ENCODE measurements at regions not wholly inside any gene's neighbourhood (a gene's known extent, or its start where the extent isn't known, plus 50 kb on each side); places are given as distances from the start of the nearest gene placed in this dataset.

DNA sequence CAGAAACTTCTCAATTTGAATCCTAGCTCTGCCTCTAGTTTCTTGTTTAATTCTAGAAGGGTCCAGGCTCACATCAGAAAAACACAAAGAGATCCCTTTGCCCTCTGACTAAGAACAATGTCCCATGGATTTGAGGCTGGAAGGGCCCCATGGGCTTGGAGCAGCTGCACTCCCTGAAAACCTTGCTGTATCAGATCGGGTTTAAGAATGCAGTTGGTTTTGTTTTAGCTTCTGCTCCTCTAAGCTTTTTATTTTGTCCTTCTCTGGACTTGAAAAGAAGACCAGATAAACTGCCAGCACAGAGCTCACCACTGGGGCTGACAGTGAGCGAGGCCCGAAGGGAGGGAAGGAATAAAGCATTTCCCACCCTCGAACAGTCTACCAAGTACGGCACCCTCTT, 69.2 kb upstream of the WIPF1 start:
- in situ Hi-C loops (cut with MboI; ENCODE audit: low pct_unique_long_range_greater_than_20kb in 2 of 9, low sequenced_read_pairs in 9 of 9, unreplicated experiment in 9 of 9): no loop called here
- Histone ChIP-seq H3K27ac (no peak overlapping the region), H3K4me1 (replicated peaks in 1 of 2) (no peaks in the 10 kb centered on the region), H3K4me3 (no peak overlapping the region)
- peak in 2 of 8 experiments; percentile 30 to 60 for ATAC-seq (replicated peaks in 6 of 8)
- WGBS, 10 experiments: 0 to 100% (median 40%) methylated on average over 1 to 5 of the region's 5 CpGs; no CpG with 5 or more reads in 3 of the 10 experiments

DNA sequence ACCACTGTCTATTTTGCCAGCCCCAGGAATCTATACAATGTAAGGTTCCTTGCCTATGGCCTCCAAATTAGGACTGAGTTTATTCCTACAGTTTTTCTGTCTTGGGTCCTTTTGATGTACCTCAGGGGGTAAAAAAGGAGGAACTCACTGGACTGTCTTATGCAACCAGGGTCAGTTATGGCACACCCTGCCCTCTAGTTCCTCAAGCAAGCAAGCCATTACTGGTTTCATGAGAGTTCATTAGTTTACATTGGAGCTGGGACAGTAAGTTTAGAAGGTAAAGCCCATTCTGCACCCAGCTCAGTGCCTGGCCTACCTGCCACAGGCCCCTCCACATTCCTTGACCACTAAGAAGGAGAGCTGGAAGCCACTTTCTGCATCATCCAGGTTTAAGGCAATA, 68.7 kb upstream of the WIPF1 start:
- Histone ChIP-seq H3K4me1 (replicated peaks in 1 of 2) (no peaks in the 10 kb centered on the region), H3K27ac (no peak overlapping the region), H3K4me3 (no peak overlapping the region)
- peak in 2 of 8 experiments; percentile 30 to 40 for ATAC-seq (replicated peaks in 6 of 8)
- in situ Hi-C loops (cut with MboI; ENCODE audit: low pct_unique_long_range_greater_than_20kb in 2 of 9, low sequenced_read_pairs in 9 of 9, unreplicated experiment in 9 of 9): no loop called here

GRCh38 chr2:174664084-174664759, 66.6 kb upstream of the WIPF1 start:
- no peak for ATAC-seq (replicated peaks in 6 of 8)
- in situ Hi-C loops (cut with MboI; ENCODE audit: low pct_unique_long_range_greater_than_20kb in 2 of 9, low sequenced_read_pairs in 9 of 9, unreplicated experiment in 9 of 9): no loop called here
- Histone ChIP-seq H3K4me1 (replicated peaks in 1 of 2) (no peaks in the 10 kb centered on the region), H3K27ac (no peak overlapping the region), H3K4me3 (no peak overlapping the region)
- 12 to 100% (median 80%) methylated on average over 1 to 4 of the region's 7 CpGs; no CpG with 5 or more reads in 5 of the 10 experiments for WGBS, 10 experiments

DNA sequence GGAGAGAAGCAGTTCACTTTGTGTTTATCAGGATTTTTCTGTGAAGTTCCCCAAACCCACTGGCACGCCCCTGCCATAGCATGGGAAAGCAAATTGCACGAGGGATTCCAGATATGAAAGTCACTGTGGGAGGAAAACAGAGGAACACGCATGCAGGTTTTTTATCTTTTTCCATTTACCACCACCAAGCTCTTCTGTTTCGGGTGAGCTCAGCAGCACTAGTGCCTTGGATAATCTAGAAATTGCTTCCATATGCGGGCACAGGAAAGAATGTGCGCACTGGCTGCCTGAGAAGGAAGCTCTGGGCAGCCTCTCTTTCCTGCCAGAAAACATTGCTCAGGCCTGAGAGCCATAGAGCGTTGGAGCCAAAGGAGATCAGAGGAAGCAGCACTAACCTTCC, 65.9 kb upstream of the WIPF1 start:
- no peak overlapping the region for H3K27ac ChIP-seq
- 10 to 100% (median 92%) methylated on average over 1 to 6 of the region's 7 CpGs; no CpG with 5 or more reads in 3 of the 10 experiments for WGBS, 10 experiments
- no peak overlapping the region for H3K4me3 ChIP-seq
- in situ Hi-C loops (cut with MboI; ENCODE audit: low pct_unique_long_range_greater_than_20kb in 2 of 9, low sequenced_read_pairs in 9 of 9, unreplicated experiment in 9 of 9): no loop called here
- peak in 3 of 8 experiments; percentile 51 to 86 (median 70) for ATAC-seq (replicated peaks in 6 of 8)
- no peaks in the 10 kb centered on the region for H3K4me1 ChIP-seq (replicated peaks in 1 of 2)

- in situ Hi-C loops (cut with MboI; ENCODE audit: low pct_unique_long_range_greater_than_20kb in 2 of 9, low sequenced_read_pairs in 9 of 9, unreplicated experiment in 9 of 9): no loop called here
- H3K4me3 ChIP-seq: no peak overlapping the region
- H3K4me1 ChIP-seq (replicated peaks in 1 of 2): no peaks in the 10 kb centered on the region
- ATAC-seq (replicated peaks in 6 of 8): no peak
- WGBS, 10 experiments: 17 to 96% (median 57%) methylated on average over 1 to 3 of the region's 3 CpGs
- no peak overlapping the region for H3K27ac ChIP-seq
Observed at GRCh38 chr2:174662859-174663258, 65.3 kb upstream of the WIPF1 start.

- in situ Hi-C loops (cut with MboI; ENCODE audit: low pct_unique_long_range_greater_than_20kb in 2 of 9, low sequenced_read_pairs in 9 of 9, unreplicated experiment in 9 of 9): no loop called here
- no peak overlapping the region for H3K27ac ChIP-seq
- no peak overlapping the region for H3K4me3 ChIP-seq
- WGBS, 10 experiments: 0 to 100% (median 69%) methylated on average over 1 to 3 of the region's 3 CpGs; no CpG with 5 or more reads in 2 of the 10 experiments
- H3K4me1 ChIP-seq (replicated peaks in 1 of 2): no peaks in the 10 kb centered on the region
- peak in 2 of 8 experiments; percentile 13 to 31 for ATAC-seq (replicated peaks in 6 of 8)
Observed at GRCh38 chr2:174662459-174662858, 64.9 kb upstream of the WIPF1 start.

DNA sequence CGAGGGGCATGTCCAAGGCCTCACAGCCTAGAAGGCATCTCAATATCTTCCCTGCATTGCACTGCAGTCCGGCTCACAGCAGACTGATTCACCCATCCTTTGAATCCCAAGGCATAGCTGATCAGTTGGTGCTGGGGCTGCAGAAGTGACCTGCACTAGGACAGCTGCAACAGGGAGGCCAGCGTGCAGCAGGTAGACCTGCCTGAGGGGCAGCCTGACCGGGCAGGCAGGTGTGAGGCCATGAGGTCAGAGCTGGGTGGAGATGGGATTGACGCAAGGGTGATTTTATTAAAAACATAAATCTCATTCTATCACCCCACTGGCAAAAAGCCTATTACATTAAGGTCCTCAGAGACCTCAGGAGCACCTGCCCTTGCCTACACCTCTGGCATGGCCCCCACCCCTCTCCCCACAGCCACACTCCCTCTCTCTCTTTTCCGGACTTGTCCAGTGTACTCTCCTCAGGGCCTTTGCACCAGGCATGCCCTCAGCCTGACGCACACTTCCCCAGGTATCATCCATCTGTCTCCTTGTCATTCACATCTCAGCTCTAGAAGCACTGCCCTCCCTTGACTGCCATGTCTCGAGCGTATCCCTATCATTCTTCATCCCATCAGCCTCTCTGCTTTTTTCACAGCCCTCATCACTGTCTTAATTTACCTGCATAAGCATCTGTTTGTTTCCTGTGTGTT, 63.5 kb upstream of the WIPF1 start:
- ATAC-seq (replicated peaks in 6 of 8): no peak
- no peak overlapping the region for H3K27ac ChIP-seq
- H3K4me3 ChIP-seq: no peak overlapping the region
- H3K4me1 ChIP-seq (replicated peaks in 1 of 2): no peaks in the 10 kb centered on the region
- in situ Hi-C loops (cut with MboI; ENCODE audit: low pct_unique_long_range_greater_than_20kb in 2 of 9, low sequenced_read_pairs in 9 of 9, unreplicated experiment in 9 of 9): no loop called here
- 83 to 100% (median 100%) methylated on average over 1 to 6 of the region's 9 CpGs; no CpG with 5 or more reads in 2 of the 10 experiments for WGBS, 10 experiments

GRCh38 chr2:174659069-174659900, 61.7 kb upstream of the WIPF1 start:
- in situ Hi-C loops (cut with MboI; ENCODE audit: low pct_unique_long_range_greater_than_20kb in 2 of 9, low sequenced_read_pairs in 9 of 9, unreplicated experiment in 9 of 9): no loop called here
- no peak for ATAC-seq (replicated peaks in 6 of 8)
- WGBS, 10 experiments: 76 to 100% (median 87%) methylated on average over 1 to 7 of the region's 7 CpGs
- Histone ChIP-seq H3K4me1 (replicated peaks in 1 of 2) (no peaks in the 10 kb centered on the region), H3K4me3 (no peak overlapping the region), H3K27ac (no peak overlapping the region)

- Histone ChIP-seq H3K27ac (no peak overlapping the region), H3K4me1 (replicated peaks in 1 of 2) (no peaks in the 10 kb centered on the region), H3K4me3 (no peak overlapping the region)
- in situ Hi-C loops (cut with MboI; ENCODE audit: low pct_unique_long_range_greater_than_20kb in 2 of 9, low sequenced_read_pairs in 9 of 9, unreplicated experiment in 9 of 9): no loop called here
- ATAC-seq (replicated peaks in 6 of 8): peak in 2 of 8 experiments; percentile 57 to 65
Observed at GRCh38 chr2:174656676-174657176, 59.1 kb upstream of the WIPF1 start.

- no peaks in the 10 kb centered on the region for H3K4me1 ChIP-seq (replicated peaks in 1 of 2)
- no peak overlapping the region for H3K27ac ChIP-seq
- peak in 1 of 8 experiments; percentile 23 for ATAC-seq (replicated peaks in 6 of 8)
- in situ Hi-C loops (cut with MboI; ENCODE audit: low pct_unique_long_range_greater_than_20kb in 2 of 9, low sequenced_read_pairs in 9 of 9, unreplicated experiment in 9 of 9): no loop called here
- no peak overlapping the region for H3K4me3 ChIP-seq
Observed at GRCh38 chr2:174656035-174656434, 58.4 kb upstream of the WIPF1 start.

DNA sequence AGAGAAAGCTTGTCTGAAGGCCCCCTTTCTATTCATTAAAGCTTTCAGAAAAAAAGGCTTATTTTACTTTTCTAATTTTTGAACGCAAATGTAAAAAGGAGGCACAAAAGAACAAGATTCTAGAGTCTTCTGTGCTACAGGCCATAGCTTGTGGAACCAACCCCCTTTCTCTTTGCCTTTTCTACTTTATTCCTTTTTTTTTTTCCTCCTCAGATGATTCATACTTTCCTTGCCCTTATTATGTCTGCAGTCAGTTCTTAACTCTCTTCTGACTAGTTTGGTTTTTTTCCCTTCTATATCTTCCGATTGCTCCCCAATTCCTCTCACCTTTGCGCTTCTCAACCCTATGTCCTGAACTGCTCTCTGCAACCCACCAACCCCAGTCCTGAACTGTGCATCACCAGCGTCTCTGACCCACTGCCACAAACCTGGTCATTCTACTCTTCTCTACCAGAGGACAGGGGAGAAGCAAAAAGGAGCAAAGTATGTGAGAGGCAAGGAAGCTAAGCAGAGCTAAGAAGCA, 56.9 kb upstream of the WIPF1 start:
- ATAC-seq (replicated peaks in 6 of 8): no peak
- in situ Hi-C loops (cut with MboI; ENCODE audit: low pct_unique_long_range_greater_than_20kb in 2 of 9, low sequenced_read_pairs in 9 of 9, unreplicated experiment in 9 of 9): no loop called here
- 60 to 100% (median 91%) methylated on average over 4 of the region's 4 CpGs; no CpG with 5 or more reads in 1 of the 10 experiments for WGBS, 10 experiments
- Histone ChIP-seq H3K4me3 (no peak overlapping the region), H3K4me1 (replicated peaks in 1 of 2) (no peaks in the 10 kb centered on the region), H3K27ac (no peak overlapping the region)

GRCh38 chr2:174648896-174649295, 51.3 kb upstream of the WIPF1 start:
- peak in 2 of 8 experiments; percentile 33 to 68 for ATAC-seq (replicated peaks in 6 of 8)
- Histone ChIP-seq H3K4me1 (replicated peaks in 1 of 2) (no peaks in the 10 kb centered on the region), H3K4me3 (no peak overlapping the region), H3K27ac (no peak overlapping the region)
- 33 to 100% (median 79%) methylated on average over 2 to 4 of the region's 4 CpGs for WGBS, 10 experiments
- in situ Hi-C loops (cut with MboI; ENCODE audit: low pct_unique_long_range_greater_than_20kb in 2 of 9, low sequenced_read_pairs in 9 of 9, unreplicated experiment in 9 of 9): no loop called here
